Activated B cell treated with CpG ODN at 0.5 μM for 24 hours (primary cell): ENCODE measurements at regions not wholly inside any gene's neighbourhood (a gene's known extent, or its start where the extent isn't known, plus 50 kb on each side); places are given as distances from the start of the nearest gene placed in this dataset.

Experiments used
- ATAC-seq: fragments of 200-7000 bp; cut with Tn5 transposase; one replicate; pipeline ENCODE4 v1.10.0; 2021; ENCODE audit warnings: low read depth, mild to moderate bottlenecking, moderate library complexity
- CTCF ChIA-PET: fragments of 350-600 bp; sonication (Branson Sonifier 250); formaldehyde crosslinking; loops from one replicate; lab custom pipeline; 2021; ENCODE audit warnings: antibody characterized with exemption; lab: Charles Lee
- POLR2A ChIA-PET: fragments of 350-600 bp; sonication (Branson Sonifier 250); formaldehyde crosslinking; loops from one replicate; lab custom pipeline; 2021; ENCODE audit warnings: antibody characterized with exemption; lab: Charles Lee
- DNase-seq: peaks from one replicate; pipeline ENCODE4 v3.0.0; 2022
- H3K27ac Mint-ChIP-seq: one replicate; pipeline ENCODE4 v1.8.0; 2020; ENCODE audit warnings: mixed read lengths
- H3K27me3 Mint-ChIP-seq: one replicate; pipeline ENCODE4 v1.8.0; 2021; ENCODE audit warnings: mixed read lengths
- H3K36me3 Mint-ChIP-seq: one replicate; pipeline ENCODE4 v1.8.0; 2021; ENCODE audit warnings: low read depth, mixed read lengths
- H3K4me1 Mint-ChIP-seq: one replicate; pipeline ENCODE4 v1.8.0; 2021; ENCODE audit warnings: mixed read lengths
- H3K4me3 Mint-ChIP-seq: one replicate; pipeline ENCODE4 v1.8.0; 2020; ENCODE audit warnings: mild to moderate bottlenecking, mixed read lengths
- H3K9me3 Mint-ChIP-seq: one replicate; pipeline ENCODE4 v1.8.0; 2020; ENCODE audit warnings: mixed read lengths
- intact Hi-C: fragments of 100-400 bp; cut with micrococcal nuclease; formaldehyde crosslinking; loops from one replicate; pipeline ENCODE4 v1.15.1; 2024
- TF ChIP-seq, protein P1 (sequence below): fragments of 200-600 bp; IDR thresholded peaks from one replicate; pipeline ENCODE4 v1.8.0; 2022; ENCODE audit warnings: antibody characterized with exemption, mild to moderate bottlenecking

DNA sequence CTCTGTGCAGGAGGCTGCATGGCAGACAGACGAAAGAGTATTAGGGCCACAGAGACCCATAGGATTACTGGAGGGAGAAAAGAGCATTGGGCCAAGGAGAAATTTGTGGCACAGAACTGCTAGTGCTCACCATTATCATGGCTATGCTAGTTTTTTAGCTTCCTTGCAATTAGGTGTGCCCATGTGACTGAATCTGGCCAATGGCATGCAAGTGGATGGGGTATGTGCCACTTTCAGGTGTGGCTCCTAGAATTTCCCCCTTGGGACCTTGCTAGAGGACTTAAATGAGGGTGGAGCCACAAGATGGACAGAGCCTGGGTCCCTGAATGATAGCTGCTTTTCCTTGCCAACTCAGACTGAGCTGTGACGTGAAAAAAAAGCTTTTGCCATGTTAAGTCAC lies 73.9 kb upstream of the TENM4 start:
- DNase-seq, result no peak
- Mint-ChIP-seq H3K4me3 (no peak overlapping the region), H3K27me3 (peaks cover 9% of the 10 kb centered on the region), H3K9me3 (no peaks in the 10 kb centered on the region), H3K27ac (no peak overlapping the region), H3K36me3 (no peaks in the 10 kb centered on the region), H3K4me1 (no peaks in the 10 kb centered on the region)
- ChIA-PET CTCF (interaction anchor here (0.5 kb wide), 1 partner anchor 109 kb away, joined by 3 read pairs; no protein-coding TSS in a partner anchor), POLR2A (no interaction called here)
- intact Hi-C loops, result no loop called here
- TF ChIP-seq, protein P1, sequence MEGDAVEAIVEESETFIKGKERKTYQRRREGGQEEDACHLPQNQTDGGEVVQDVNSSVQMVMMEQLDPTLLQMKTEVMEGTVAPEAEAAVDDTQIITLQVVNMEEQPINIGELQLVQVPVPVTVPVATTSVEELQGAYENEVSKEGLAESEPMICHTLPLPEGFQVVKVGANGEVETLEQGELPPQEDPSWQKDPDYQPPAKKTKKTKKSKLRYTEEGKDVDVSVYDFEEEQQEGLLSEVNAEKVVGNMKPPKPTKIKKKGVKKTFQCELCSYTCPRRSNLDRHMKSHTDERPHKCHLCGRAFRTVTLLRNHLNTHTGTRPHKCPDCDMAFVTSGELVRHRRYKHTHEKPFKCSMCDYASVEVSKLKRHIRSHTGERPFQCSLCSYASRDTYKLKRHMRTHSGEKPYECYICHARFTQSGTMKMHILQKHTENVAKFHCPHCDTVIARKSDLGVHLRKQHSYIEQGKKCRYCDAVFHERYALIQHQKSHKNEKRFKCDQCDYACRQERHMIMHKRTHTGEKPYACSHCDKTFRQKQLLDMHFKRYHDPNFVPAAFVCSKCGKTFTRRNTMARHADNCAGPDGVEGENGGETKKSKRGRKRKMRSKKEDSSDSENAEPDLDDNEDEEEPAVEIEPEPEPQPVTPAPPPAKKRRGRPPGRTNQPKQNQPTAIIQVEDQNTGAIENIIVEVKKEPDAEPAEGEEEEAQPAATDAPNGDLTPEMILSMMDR, result no peak
- ATAC-seq, result no peak

- no peaks in the 10 kb centered on the region for H3K9me3 Mint-ChIP-seq
- no peaks in the 10 kb centered on the region for H3K4me1 Mint-ChIP-seq
- DNase-seq (no peak), ATAC-seq (no peak)
- H3K27ac Mint-ChIP-seq, result no peak overlapping the region
- no peak overlapping the region for H3K4me3 Mint-ChIP-seq
- TF ChIP-seq, protein P1, result no peak
- POLR2A ChIA-PET, result no interaction called here
- no peaks in the 10 kb centered on the region for H3K36me3 Mint-ChIP-seq
- CTCF ChIA-PET, result interaction anchor here (0.5 kb wide), 1 partner anchor 108 kb away, joined by 3 read pairs; no protein-coding TSS in a partner anchor
- intact Hi-C loops, result no loop called here
- peaks cover 9% of the 10 kb centered on the region for H3K27me3 Mint-ChIP-seq
Measured at GRCh38 chr11:79514290-79514689, 73.5 kb upstream of the TENM4 start.

GRCh38 chr11:79512706-79513469 lies 72.1 kb upstream of the TENM4 start:
- no peaks in the 10 kb centered on the region for H3K36me3 Mint-ChIP-seq
- no peak overlapping the region for H3K27ac Mint-ChIP-seq
- ChIA-PET POLR2A (no interaction called here), CTCF (no interaction called here)
- DNase-seq (no peak), ATAC-seq (no peak)
- intact Hi-C loops, result no loop called here
- H3K27me3 Mint-ChIP-seq, result peaks cover 12% of the 10 kb centered on the region
- TF ChIP-seq, protein P1, result no peak
- no peak overlapping the region for H3K4me3 Mint-ChIP-seq
- H3K4me1 Mint-ChIP-seq, result no peaks in the 10 kb centered on the region
- H3K9me3 Mint-ChIP-seq, result no peaks in the 10 kb centered on the region

GRCh38 chr11:79510960-79511359 lies 70.1 kb upstream of the TENM4 start:
- TF ChIP-seq, protein P1, result no peak
- ATAC-seq (no peak), DNase-seq (no peak)
- H3K4me3 Mint-ChIP-seq, result no peak overlapping the region
- intact Hi-C loops, result no loop called here
- CTCF ChIA-PET, result no interaction called here
- H3K27me3 Mint-ChIP-seq, result peaks cover 16% of the 10 kb centered on the region
- no peaks in the 10 kb centered on the region for H3K36me3 Mint-ChIP-seq
- H3K9me3 Mint-ChIP-seq, result no peaks in the 10 kb centered on the region
- H3K27ac Mint-ChIP-seq, result no peak overlapping the region
- POLR2A ChIA-PET, result no interaction called here
- H3K4me1 Mint-ChIP-seq, result no peaks in the 10 kb centered on the region

DNA sequence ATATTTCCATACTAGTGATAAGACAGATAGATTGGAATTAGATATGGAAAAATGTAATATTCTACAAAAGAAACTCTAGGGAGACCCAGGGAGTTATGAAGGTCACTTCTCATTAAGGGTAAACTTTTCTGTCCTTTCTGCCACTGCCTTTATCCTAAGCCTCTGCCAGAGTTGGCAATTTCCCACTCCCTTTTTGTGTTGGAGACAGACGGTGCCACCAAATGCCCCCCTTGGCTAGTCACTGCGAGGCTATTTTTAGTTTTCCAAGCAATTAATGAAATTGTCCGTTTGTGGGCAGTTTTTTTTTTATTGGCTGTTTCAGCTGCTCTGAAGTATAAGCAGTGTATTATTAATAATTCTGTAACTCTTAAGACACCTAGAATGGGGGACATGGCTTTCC lies 67.6 kb upstream of the TENM4 start:
- Mint-ChIP-seq H3K36me3 (no peaks in the 10 kb centered on the region), H3K4me3 (no peak overlapping the region), H3K4me1 (no peaks in the 10 kb centered on the region), H3K9me3 (no peaks in the 10 kb centered on the region), H3K27me3 (peaks cover 16% of the 10 kb centered on the region), H3K27ac (no peak overlapping the region)
- ChIA-PET POLR2A (no interaction called here), CTCF (no interaction called here)
- intact Hi-C loops, result no loop called here
- TF ChIP-seq, protein P1, result no peak
- ATAC-seq (no peak), DNase-seq (no peak)
